PC-3 (cell line): ENCODE measurements at regions not wholly inside any gene's neighbourhood (a gene's known extent, or its start where the extent isn't known, plus 50 kb on each side); places are given as distances from the start of the nearest gene placed in this dataset.

Experiments
- EZH2 ChIP-seq: fragments of 300-600 bp; sonication (generic); IDR thresholded peaks from one replicate; pipeline ENCODE4 v1.6.1; 2017; ENCODE audit warnings: antibody characterized with exemption, mild to moderate bottlenecking, low read length; ENCODE audit not compliant: unreplicated experiment
- TF ChIP-seq, protein P1 (sequence below): fragments of 300-600 bp; sonication (generic); conservative IDR thresholded peaks from 2 replicates; pipeline ENCODE4 v1.5.1; 2017; ENCODE audit warnings: antibody characterized with exemption, low read depth, mild to moderate bottlenecking, low read length

DNA sequence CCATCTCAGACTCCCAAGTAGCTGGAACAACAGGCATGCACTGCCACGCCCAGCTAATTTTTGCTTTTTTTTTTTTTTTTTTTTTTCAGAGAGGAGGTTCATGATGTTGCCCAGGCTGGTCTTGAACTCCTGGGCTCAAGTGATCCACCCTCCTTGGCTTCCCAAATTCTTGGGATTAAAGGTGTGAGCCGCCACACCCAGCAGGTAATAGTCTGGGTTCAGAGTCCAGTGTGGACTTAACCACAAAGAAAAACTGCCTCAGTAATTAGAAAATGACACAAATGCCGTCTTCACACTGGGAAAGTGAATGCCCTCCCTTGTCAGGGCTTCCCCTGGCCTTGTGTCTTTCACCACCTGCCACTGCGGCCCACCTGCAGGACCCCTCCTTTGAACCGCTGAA lies 101.1 kb downstream of the RAB11FIP2 start:
- TF ChIP-seq, protein P1, sequence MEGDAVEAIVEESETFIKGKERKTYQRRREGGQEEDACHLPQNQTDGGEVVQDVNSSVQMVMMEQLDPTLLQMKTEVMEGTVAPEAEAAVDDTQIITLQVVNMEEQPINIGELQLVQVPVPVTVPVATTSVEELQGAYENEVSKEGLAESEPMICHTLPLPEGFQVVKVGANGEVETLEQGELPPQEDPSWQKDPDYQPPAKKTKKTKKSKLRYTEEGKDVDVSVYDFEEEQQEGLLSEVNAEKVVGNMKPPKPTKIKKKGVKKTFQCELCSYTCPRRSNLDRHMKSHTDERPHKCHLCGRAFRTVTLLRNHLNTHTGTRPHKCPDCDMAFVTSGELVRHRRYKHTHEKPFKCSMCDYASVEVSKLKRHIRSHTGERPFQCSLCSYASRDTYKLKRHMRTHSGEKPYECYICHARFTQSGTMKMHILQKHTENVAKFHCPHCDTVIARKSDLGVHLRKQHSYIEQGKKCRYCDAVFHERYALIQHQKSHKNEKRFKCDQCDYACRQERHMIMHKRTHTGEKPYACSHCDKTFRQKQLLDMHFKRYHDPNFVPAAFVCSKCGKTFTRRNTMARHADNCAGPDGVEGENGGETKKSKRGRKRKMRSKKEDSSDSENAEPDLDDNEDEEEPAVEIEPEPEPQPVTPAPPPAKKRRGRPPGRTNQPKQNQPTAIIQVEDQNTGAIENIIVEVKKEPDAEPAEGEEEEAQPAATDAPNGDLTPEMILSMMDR: no peak
- no peak for TF ChIP-seq EZH2
